RKO (cell line): ENCODE measurements at regions not wholly inside any gene's neighbourhood (a gene's known extent, or its start where the extent isn't known, plus 50 kb on each side); places are given as distances from the start of the nearest gene placed in this dataset.

Experiments used
- DNase-seq: peaks from one replicate; pipeline ENCODE4 v3.0.0-alpha.2; 2016; ENCODE audit warnings: low spot score

DNA sequence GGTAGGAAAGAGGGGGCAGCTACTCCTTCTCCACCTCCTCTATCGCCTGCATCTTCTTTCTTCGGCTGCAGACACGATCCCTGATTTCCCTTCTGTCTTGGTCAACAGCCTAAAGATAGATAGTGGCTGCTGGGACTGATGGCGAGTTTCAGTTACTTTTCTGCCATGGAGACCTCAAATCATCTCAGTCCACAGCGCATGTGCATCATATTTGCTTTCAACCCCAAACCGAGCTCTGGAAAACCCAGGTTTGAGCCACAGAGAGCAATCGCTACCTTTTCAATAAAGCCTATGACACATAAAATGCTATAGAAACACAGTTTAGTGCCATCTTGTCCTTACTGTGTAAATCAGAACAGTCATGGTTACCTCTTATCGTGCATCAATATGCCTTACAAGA, 142.9 kb upstream of the IRF2BP2 start:
- DNase-seq: no peak

DNA sequence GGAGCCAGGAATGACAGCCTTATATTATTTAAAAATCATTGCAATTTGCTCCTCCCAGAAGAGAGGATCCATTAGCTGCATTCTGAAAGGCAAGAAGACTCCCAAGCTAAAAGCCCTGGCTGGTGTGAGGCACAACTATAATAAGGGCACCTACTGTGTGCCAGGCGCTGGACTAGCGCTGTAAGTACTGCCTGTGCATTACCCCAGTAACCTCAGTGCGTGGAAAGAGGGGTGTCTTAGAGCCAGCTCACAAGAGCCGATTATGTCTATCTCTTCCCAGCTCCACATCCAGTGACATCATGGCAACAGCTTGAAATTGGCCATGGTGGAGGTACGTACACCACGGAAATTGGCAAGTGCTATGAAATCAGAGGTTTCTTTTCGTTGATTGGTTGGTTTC, 141.7 kb upstream of the IRF2BP2 start:
- no peak for DNase-seq

DNA sequence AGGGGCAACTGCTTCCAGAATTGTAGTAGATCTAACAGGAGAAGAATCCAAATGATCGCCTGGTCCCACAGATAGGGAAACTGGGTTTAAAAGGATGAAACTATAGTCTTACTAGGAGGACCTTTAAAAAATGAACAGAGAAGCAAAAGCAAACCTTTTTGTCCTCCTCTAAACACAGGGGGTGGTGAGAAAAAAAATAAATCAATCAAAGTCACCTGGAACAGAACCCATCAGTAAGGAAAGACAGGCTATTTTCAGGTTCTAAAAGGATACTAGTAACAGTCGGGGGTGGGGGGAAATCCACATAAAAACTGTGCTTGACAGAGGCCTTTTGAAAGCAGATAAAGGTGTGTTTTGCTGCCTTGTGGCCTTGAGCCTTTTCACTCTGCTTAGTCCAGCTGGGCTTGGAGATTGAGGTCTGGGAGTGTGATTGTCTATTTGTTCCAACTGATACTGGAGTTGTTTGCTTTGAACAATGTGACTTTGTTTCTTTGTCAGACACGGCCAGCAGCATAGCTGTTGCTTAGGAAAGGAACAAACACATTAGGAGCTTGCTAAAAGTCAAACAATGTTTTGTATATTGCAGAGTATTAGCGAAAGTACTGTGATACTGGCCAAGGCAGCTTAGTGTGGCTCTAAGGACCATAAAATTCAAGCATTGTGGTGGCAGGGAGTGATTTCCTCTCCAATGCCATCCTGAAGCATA, 141.1 kb upstream of the IRF2BP2 start:
- no peak for DNase-seq

DNA sequence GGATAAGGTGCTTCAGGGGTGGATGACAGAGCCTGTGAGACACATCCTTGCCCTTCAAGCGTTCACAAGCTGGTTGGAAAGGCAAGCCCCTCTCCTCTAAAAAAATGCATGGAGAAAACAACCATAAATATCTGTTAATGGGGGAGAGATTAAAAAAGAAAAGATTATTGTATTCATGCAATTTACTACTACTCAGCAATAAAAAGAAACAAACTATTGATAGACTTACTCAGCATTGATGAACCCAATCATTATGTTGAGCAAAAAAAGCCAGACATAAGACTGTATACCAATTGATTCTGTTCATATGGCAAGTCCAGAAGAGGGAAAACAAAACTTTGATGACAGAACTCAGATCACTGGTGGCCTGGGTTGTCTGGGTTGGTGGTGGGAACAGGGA, 138.7 kb upstream of the IRF2BP2 start:
- no peak for DNase-seq

DNA sequence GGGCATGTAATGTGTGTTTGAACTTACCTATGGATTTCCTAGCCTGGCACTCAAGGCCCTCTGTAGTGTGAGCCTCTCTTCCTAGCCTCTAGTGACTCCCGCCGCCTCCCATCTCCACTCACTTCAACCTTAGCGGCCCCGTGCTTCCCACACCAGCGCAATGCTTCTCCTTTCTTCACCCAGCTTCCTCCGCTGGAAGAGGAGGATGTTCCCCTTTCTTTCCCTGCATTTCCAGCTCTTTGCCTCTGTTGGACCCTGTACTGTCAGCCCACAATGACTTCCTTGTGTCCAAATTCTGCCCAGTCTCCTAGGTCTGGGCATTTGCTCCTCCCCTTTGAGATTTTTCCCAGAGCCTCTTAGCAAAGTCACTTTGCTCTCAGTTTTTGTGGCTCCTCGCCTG, 138.1 kb upstream of the IRF2BP2 start:
- no peak for DNase-seq

DNA sequence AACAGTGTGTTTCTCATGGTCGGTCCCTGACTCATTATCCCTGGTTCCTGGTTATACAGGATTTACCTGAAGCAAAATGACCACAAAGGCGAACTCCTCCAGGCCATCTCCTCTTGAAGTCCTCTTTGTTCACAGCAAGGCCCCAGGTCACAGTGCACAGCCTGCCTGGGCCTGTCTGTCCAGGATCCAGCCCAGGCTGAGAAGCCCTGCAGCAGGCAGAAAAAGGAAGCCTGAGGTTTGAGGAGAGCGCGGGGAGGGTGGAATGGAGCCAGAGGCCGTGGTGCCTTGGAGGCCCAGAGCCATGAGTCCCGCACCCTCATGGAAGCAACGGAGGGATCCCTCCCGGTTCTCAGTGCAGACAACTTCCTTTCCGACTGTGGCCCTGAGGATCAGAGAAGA, 136.8 kb upstream of the IRF2BP2 start:
- DNase-seq: no peak

DNA sequence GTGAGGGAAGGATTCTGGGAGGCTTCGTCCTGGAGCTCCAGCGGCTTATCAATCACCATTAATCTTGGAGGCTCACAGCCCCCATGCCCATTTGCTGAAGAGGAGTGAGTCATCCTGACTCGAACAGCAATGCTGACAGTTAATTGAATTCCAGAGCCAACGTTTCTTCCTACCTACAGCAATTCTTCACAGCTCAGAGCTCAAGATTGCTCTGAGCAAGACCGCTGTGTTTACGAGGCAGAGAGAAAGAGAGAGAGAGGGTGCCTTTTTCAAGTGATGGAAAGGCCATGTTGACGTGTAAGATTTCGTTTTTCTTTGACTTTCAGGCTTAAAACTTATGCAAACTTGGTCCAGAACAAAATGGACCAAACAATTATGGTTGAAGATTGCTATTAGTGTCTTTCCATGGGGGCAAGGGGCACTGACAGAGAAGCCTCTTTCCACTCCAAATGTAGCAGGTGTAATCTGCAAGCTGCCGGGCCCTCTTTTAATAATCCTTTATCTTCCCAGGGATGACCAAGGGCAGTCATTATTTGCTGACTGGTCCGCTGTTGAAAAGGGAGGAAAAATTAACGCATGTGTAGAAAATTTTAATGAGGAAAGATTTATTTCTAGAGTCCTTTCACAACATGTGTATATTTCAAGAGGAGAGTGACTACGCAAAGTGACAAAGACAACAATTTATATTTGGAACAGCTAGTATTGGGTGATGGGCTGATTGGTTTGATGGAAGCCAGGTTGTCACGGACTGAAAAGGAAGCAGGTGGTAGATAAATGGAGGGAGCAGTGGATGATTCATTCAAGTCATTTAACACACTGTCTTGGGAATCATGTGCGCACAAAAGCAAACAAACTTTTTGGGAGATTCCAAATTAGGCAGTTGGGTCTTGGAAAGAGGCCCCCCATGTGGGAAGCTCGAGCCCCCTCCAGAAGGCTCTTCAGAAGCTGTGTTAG, 136.1 kb upstream of the IRF2BP2 start:
- peak; percentile 18 for DNase-seq

DNA sequence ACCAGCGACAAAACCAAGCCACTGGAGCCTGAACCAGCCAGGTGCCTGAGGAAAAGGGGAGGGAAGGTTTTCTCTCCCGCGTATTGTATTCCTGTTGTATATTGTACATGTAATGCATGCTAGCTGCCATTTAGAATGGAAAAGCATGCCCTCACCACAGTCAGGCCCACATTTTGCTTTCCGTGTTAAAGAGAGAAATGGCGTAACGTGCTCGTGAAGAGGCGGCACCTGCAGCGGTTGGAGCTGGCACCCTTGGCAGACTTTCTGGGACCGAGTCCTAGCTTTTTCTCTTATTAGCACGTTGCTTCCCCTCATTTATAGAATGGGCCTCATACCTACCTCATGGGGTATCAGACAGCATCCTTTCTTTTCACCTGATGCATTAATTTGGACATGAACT, 135.3 kb upstream of the IRF2BP2 start:
- no peak for DNase-seq

DNA sequence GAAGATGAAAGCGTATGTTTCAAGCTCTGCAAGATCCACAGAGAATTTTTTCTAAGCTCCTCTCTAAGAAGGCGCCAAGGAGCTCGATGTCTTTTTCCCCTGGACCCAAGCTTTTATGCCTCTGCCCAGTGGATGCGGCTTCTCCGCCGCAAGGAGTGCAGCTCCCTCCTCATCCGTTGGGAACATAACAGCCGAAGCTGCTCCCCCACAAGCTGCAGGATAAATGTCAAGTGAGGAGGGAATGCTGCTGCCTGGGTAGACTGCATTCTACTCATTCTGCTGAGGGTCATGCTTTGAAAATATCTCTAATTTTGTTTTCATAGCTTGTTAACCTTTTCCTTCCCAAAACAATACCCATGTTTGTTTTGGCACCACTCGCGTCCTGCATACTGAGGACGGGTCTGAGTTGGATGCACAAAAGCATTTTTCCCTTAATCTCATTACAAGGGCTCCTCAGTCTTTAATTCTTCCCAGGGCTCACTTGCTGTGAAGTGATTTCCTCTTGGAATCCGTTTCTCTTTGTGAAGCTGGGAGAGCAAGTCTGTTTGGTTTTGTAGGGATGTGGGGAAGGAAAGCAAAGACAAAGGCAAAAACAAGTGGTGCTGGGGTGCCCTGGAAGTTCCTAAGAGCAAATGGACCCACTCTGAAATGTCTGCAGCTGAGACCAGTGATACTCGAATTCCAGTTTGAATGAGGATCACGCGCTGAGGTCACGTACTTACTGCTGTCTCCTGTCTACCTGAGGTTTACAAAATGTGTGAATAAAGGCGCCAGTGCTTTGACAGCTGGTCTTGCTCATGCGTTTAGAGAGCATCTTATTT, 134.0 kb upstream of the IRF2BP2 start:
- DNase-seq: no peak

DNA sequence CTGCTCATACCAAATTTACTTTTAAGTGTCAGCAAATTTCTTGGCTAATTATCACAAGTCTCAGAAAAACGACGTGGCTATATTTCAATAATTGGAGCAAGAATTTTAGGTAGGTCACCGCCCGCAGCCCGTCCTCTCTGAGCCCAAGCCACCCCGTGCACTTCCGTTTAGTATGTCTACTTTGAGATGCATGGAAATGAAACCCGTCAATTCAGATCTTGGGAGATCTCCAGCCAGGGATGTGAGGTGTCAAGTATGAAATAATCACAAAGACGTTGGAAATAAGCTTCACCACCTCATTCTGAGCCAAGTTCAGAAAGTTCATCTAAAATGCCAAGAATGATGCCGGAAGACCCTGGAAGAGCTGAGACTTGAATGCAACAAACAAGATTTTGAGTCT, 132.6 kb upstream of the IRF2BP2 start:
- no peak for DNase-seq

DNA sequence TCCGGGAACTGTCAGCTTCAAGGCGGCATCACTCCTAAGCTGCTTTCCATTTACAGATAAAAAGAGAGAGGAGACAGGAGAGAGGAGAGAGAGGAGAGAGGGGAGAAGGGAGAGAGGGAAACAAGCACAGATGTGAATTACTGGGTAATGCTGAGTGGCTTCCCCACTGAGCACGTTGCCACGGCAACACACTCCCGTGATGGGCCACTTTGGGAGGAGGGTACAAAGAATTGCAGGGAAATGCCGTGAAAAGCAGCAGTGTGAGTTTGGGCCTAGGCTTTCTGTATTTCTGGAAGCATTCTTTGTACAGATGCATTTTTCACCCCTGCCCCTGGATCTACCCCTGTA, 128.0 kb upstream of the IRF2BP2 start:
- no peak for DNase-seq

DNA sequence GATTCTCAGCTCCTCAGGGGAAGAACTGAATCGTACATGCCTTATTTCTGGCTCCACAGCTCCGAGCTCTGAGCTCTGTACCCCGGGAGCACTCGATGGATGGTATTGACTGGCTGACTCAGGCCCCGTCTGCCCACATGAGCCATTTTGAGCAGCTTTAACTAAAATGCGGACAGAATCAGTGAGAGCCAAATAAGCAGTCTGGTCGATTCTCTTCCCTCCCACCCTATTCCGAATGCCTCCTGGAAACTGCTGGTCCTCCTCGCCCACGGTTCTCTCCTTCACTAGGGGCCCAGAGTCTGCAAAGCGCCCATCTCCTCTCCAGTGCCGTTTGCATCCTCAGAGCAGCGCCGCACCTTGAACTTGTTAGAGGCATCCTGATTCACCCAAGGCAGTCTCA, 125.9 kb upstream of the IRF2BP2 start:
- no peak for DNase-seq

DNA sequence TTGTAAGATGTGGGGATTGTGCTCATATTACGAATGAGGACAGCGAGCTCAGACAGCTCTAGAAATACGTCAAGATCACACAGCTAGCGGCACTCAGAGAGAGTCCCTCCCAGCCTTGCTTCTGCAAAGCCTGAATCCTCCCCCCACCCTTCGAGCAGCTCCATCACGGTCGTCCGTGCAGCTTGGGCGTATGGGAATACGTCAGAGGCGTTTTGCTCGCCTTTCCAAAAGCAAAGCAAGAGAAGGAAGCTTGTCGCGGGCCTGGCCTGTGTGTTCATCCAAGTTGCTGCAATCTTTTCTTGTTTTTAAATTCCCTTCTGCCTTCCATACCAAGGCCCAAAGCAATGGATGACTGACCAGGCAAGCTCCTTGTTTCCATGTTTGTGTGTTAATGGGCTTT, 125.5 kb upstream of the IRF2BP2 start:
- no peak for DNase-seq

DNA sequence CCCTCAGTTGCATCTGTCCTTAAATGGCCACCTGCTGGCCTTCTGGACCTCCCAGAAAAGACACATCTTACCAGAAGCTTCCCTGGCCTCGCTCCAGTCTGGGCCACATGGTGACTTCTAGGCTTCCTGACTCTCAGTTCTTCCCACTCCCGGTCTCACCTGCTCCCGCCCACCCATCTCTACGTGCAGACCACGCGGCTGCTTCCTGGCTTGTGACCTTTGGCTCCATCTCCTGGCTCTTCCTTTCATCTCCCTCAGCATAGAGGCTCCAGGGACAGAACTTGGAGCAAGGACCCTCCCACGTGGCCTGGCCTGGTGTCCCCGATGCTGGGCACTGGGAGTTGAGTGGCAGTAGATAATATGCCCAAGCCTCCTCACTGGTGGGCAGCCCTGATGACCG, 124.9 kb upstream of the IRF2BP2 start:
- no peak for DNase-seq

DNA sequence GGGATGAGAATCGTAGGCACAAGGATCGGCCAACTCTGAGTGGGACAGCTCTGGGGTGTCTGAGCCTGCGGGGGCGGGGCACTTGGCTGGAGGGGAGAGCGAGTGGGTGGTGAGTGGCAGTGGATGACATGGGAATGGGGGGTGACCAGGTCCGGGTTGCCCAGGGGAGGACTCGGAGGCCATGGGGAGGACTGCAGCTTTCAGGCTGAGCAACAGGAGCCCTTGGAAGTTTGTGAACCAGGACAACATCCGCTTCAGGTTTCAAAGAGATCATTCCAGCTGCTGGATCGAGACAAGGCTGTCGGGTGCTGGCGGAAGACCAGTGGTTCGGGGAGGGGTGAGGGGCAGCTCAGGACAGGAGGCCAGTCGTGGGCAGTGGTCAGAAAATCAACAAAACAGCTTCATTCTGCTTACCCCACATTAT, 124.4 kb upstream of the IRF2BP2 start:
- no peak for DNase-seq

DNA sequence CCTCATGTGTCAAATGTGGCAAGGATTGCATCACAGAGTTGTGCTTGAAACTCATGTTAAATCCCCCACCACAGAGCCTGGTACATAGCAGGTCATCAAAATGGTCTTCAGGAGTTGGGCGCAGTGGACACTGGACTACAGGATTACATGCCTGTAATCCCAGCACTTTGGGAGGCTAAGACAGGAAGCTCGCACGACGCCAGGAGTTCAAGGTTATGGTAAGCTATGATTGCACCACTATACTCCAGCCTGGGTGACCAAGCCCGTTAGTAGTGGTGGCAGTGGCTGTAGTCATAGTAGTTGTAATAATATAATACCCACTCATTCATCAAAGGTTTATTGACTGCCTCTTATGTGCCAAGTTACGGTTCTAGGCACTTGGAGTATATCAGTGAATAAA, 123.4 kb upstream of the IRF2BP2 start:
- DNase-seq: no peak

DNA sequence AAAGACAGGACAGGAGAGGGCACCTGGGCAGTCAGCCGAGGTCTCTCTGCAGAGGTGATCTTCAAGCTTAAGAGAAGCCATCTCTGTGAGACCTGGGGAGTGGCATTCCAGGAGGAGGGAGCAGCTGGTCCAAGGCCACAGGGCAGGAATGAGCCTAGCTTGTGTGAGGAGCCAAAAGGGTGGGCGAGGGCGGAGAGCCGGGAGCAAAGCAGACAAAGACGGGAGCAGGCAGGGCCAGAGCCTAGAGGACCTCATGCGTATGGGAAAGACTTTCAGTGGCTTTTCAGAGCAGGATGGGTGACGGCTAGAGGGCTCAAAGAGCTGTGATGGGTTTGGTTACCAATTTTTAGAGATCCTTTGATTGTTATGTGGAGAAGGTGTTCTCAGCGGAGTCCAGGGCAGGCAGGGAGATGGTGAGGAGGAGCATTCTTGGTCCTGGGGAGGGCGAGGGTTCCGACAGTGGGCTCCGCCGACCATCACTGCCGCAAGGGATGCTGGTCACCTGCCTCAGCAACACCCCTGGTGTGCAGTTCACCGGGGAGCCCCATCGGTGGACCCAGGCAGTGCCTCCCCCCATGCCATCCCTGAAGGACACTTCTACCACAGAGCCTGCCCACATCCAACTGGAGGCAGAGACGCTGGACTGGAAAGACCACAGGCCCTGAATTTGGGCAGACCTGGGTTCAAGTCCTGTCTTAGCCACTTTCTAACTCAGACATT, 122.9 kb upstream of the IRF2BP2 start:
- no peak for DNase-seq

DNA sequence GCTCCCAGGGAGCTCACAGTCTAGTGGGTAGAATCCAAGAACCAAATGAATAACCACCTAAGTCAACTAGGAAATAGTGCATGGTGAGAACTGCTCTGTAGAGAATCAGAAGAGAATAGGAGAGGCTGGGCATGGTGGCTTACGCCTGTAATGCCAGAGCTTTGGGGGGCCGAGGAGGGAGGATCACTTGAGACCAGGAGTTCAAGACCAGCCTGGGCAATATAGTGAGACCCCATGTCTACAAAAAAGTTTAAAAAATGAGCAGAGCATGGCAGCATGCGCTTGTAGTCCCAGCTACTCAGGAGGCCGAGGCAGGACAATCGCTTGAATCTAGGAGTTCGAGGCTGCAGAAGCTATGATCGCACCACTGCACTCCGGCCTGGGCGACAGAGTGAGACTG, 122.3 kb upstream of the IRF2BP2 start:
- no peak for DNase-seq

DNA sequence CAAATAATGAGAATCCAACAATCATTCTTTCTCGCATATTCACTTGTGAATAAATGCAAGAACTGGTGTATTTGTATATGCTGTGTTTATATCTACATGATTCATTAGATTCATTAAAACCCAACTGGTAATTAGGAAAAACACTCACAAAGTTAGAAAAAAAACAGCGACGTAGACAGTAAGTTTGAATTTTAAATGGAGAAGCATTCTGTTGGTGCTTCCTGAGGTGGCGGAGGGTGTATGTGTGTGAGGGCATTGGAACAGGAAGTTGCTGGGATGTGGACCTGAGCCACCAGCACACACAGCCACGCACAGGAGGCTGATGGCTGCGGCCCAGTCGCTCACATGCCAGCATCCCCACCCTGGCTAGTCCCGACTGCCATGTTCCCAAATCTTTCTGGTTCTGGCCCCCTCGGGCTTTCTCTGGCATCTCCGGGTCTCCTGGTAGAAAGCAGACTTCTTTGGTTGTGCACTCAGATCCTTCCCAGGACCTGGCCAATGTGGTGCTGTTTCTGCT, 121.6 kb upstream of the IRF2BP2 start:
- peak; percentile 91 for DNase-seq

DNA sequence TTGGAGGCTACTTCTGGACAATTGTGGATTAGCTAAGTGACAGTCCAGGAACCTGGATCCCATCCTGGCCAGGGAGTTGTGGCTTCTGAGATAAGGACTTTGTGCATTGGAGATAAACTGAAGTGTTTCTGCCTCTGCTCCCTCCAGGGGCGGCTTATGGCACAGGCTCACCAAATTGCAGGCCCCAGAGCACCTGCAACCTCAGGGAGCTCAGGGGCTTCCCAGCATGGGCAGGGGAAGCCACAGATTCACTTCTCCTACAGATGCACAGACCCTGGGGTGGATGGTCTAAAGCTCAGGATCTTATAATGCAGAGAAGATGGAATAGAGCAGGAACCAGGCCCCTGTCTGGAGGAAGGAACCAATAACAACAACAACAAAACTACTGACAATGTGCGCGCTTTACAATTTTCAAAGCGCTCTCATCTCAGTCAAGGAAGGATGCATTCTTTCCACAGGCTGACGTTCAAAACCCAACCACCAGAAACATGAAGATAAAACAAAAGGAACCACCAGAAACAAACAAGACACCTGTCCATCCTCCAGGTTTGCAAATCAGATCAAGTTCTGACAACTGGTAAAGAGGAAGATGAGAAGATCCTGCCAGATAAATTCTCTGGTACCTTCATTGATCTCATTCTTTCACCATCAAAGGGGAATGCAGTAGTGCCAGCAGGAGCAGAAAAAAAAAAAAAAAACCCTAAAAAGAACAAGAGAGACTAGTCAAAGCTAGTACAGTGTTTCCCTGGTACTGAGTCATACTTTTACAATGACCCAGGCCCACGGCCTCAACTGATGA, 121.0 kb upstream of the IRF2BP2 start:
- DNase-seq: no peak

DNA sequence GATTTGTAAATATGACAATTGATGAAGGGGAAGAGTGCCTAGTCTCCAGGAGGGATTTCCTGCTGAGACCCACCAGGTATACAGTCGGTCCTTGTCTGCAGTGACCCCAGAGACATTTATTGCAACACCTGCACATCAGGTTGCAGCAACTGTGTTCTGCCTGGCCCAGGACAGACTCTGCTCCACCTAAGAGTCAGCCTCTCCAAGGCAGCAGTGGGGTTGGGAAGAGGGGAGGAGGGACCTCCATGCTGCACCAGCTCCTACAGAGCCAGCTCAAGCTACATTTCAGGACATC, 120.4 kb upstream of the IRF2BP2 start:
- no peak for DNase-seq
